H9 (cell line): ENCODE measurements at regions not wholly inside any gene's neighbourhood (a gene's known extent, or its start where the extent isn't known, plus 50 kb on each side); places are given as distances from the start of the nearest gene placed in this dataset.

Source experiments
- DNase-seq: peaks from one replicate; pipeline ENCODE4 v3.0.0-alpha.2; 2017
- H2AFZ ChIP-seq: one replicate; pipeline ENCODE4 v1.6.1; 2013; ENCODE audit warnings: mild to moderate bottlenecking, low read length, control low read depth, moderate library complexity
- H2AK5ac ChIP-seq: 2 replicates; pipeline ENCODE4 v1.6.1; 2013; ENCODE audit warnings: low read length, control low read depth, mixed read lengths; ENCODE audit not compliant: insufficient read length
- H2BK120ac ChIP-seq: one replicate; pipeline ENCODE4 v1.6.1; 2013; ENCODE audit warnings: low read depth, mild to moderate bottlenecking, low read length, control low read depth, inconsistent platforms; ENCODE audit not compliant: poor library complexity, severe bottlenecking
- H2BK12ac ChIP-seq: 2 replicates; pipeline ENCODE4 v1.6.1; 2013; ENCODE audit warnings: low read length, control low read depth, mixed read lengths, low read depth; ENCODE audit not compliant: insufficient read length
- H2BK15ac ChIP-seq: 2 replicates; pipeline ENCODE4 v1.6.1; 2013; ENCODE audit warnings: low read depth, low read length, control low read depth
- H2BK20ac ChIP-seq: one replicate; pipeline ENCODE4 v1.6.1; 2013; ENCODE audit warnings: low read depth, mild to moderate bottlenecking, low read length, control low read depth, inconsistent platforms; ENCODE audit not compliant: poor library complexity, severe bottlenecking
- H2BK5ac ChIP-seq: 2 replicates; pipeline ENCODE4 v1.6.1; 2013; ENCODE audit warnings: low read length, control low read depth, mixed read lengths; ENCODE audit not compliant: insufficient read length
- H3K14ac ChIP-seq: 2 replicates; pipeline ENCODE4 v1.6.1; 2013; ENCODE audit warnings: low read length, control low read depth; ENCODE audit not compliant: insufficient read depth
- H3K18ac ChIP-seq: 2 replicates; pipeline ENCODE4 v1.6.1; 2013; ENCODE audit warnings: low read depth, mild to moderate bottlenecking, mixed read lengths, low read length, control low read depth; ENCODE audit not compliant: insufficient read length
- H3K23ac ChIP-seq: 2 replicates; pipeline ENCODE4 v1.6.1; 2013; ENCODE audit warnings: low read length, control low read depth, mixed read lengths, low read depth; ENCODE audit not compliant: insufficient read length
- H3K23me2 ChIP-seq: 2 replicates; pipeline ENCODE4 v1.6.1; 2013; ENCODE audit warnings: low read depth, mild to moderate bottlenecking, mixed read lengths, low read length, control low read depth; ENCODE audit not compliant: insufficient read length, poor library complexity, severe bottlenecking
- H3K27ac ChIP-seq: 2 replicates; pipeline ENCODE4 v1.5.1; 2013; ENCODE audit warnings: low read length, control low read depth, mixed read lengths, low read depth; ENCODE audit not compliant: insufficient read length
- H3K27me3 ChIP-seq: 2 replicates; pipeline ENCODE4 v1.6.1; 2013; ENCODE audit warnings: low read length, control low read depth, inconsistent platforms; ENCODE audit not compliant: insufficient read depth
- H3K4ac ChIP-seq: 2 replicates; pipeline ENCODE4 v1.6.1; 2013; ENCODE audit warnings: low read depth, mild to moderate bottlenecking, control low read depth, inconsistent platforms, low read length, moderate library complexity
- H3K4me1 ChIP-seq: 2 replicates; pipeline ENCODE4 v1.6.1; 2013; ENCODE audit warnings: low read length, control low read depth, inconsistent platforms; ENCODE audit not compliant: insufficient read depth
- H3K4me2 ChIP-seq: 2 replicates; pipeline ENCODE4 v1.6.1; 2013; ENCODE audit warnings: low read length, control low read depth, mixed read lengths; ENCODE audit not compliant: insufficient read length, insufficient read depth
- H3K56ac ChIP-seq: 2 replicates; pipeline ENCODE4 v1.6.1; 2013; ENCODE audit warnings: low read depth, mild to moderate bottlenecking, mixed read lengths, low read length, control low read depth; ENCODE audit not compliant: insufficient read length
- H3K79me1 ChIP-seq: 2 replicates; pipeline ENCODE4 v1.6.1; 2013; ENCODE audit warnings: low read depth, mild to moderate bottlenecking, moderate library complexity, low read length, control low read depth, inconsistent platforms; ENCODE audit not compliant: insufficient read depth, poor library complexity, severe bottlenecking
- H3K79me2 ChIP-seq: 2 replicates; pipeline ENCODE4 v1.6.1; 2013; ENCODE audit warnings: low read length, control low read depth, inconsistent platforms; ENCODE audit not compliant: insufficient read depth
- H3K9ac ChIP-seq: 2 replicates; pipeline ENCODE4 v1.6.1; 2013; ENCODE audit warnings: low read length, control low read depth, mixed read lengths; ENCODE audit not compliant: insufficient read length; ENCODE audit errors: extremely low read depth
- H3K9me3 ChIP-seq: one replicate; pipeline ENCODE4 v1.6.1; 2013; ENCODE audit warnings: low read depth, low read length, inconsistent platforms; ENCODE audit not compliant: control insufficient read depth
- H3T11ph ChIP-seq: one replicate; pipeline ENCODE4 v1.6.1; 2013; ENCODE audit warnings: mild to moderate bottlenecking, low read length, control low read depth, inconsistent platforms
- H4K20me1 ChIP-seq: one replicate; pipeline ENCODE4 v1.6.1; 2013; ENCODE audit not compliant: control insufficient read depth, insufficient read length, insufficient read depth
- H4K5ac ChIP-seq: 2 replicates; pipeline ENCODE4 v1.6.1; 2013; ENCODE audit warnings: low read depth, mild to moderate bottlenecking, mixed read lengths, low read length, control low read depth; ENCODE audit not compliant: insufficient read length
- H4K8ac ChIP-seq: replicated peaks from 2 replicates; pipeline ENCODE4 v1.6.1; 2013; ENCODE audit warnings: low read length, control low read depth, mixed read lengths, low read depth; ENCODE audit not compliant: insufficient read length
- H4K91ac ChIP-seq: 2 replicates; pipeline ENCODE4 v1.6.1; 2013; ENCODE audit warnings: low read depth, mild to moderate bottlenecking, moderate library complexity, mixed read lengths, low read length, control low read depth; ENCODE audit not compliant: insufficient read length
- H3K27ac Mint-ChIP-seq, 3 experiments: 2 replicates in 2 of 3; 3 replicates in 1 of 3; pipeline ENCODE4 v1.8.0; 2020 to 2021; ENCODE audit warnings: mixed read lengths in 3 of 3, mild to moderate bottlenecking in 1 of 3, moderate library complexity in 1 of 3
- H3K27me3 Mint-ChIP-seq: 2 replicates; pipeline ENCODE4 v1.8.0; 2021; ENCODE audit warnings: low read depth, mild to moderate bottlenecking, moderate library complexity, mixed read lengths
- H3K36me3 Mint-ChIP-seq, 3 experiments: 2 replicates in 2 of 3; 3 replicates in 1 of 3; pipeline ENCODE4 v1.8.0; 2020 to 2021; ENCODE audit warnings: low read depth in 3 of 3, mixed read lengths in 3 of 3; ENCODE audit not compliant: insufficient read depth in 1 of 3
- H3K4me1 Mint-ChIP-seq, 2 experiments: 2 replicates each; pipeline ENCODE4 v1.8.0; 2020; ENCODE audit warnings: mixed read lengths in 2 of 2
- H3K4me3 Mint-ChIP-seq, 2 experiments: 2 replicates in 1 of 2; 3 replicates in 1 of 2; pipeline ENCODE4 v1.8.0; 2020 to 2021; ENCODE audit warnings: mild to moderate bottlenecking in 2 of 2, mixed read lengths in 2 of 2, moderate library complexity in 1 of 2
- H3K9me3 Mint-ChIP-seq, 2 experiments: 2 replicates in 1 of 2; 3 replicates in 1 of 2; pipeline ENCODE4 v1.8.0; 2020; ENCODE audit warnings: mild to moderate bottlenecking in 2 of 2, mixed read lengths in 2 of 2, moderate library complexity in 1 of 2
- CTCF ChIP-seq: fragments of 200-600 bp; sonication (generic); conservative IDR thresholded peaks from 3 replicates; pipeline ENCODE4 v1.8.0; 2021; ENCODE audit warnings: antibody characterized with exemption, mild to moderate bottlenecking
- WGBS: extraction: QIAGEN DNeasy Blood & Tissue Kit; methylation state at CpG from one replicate; pipeline ENCODE4 v1.1.7; 2013; ENCODE audit warnings: missing lambda C conversion rate, low lambda C conversion rate, mixed read lengths; ENCODE audit not compliant: insufficient read length; ENCODE audit errors: extremely low coverage; 5-methylcytosine and 5-hydroxymethylcytosine counted together

GRCh38 chr10:44306762-44307161 lies 78.1 kb downstream of the CXCL12 start:
- H3K56ac ChIP-seq: no peak overlapping the region
- H2BK120ac ChIP-seq: no peak overlapping the region
- H3K27ac ChIP-seq: no peak overlapping the region
- H3K79me1 ChIP-seq: no peaks in the 10 kb centered on the region
- H3K9me3 Mint-ChIP-seq: peaks cover 17 to 22% of the 10 kb centered on the region in 2 experiments
- no peak overlapping the region for H3K14ac ChIP-seq
- no peak overlapping the region for H3K4me2 ChIP-seq
- H3T11ph ChIP-seq: no peak overlapping the region
- no peak overlapping the region for H2BK5ac ChIP-seq
- H2BK12ac ChIP-seq: no peak overlapping the region
- no peak overlapping the region for H3K4ac ChIP-seq
- peaks cover 9 to 12% of the 10 kb centered on the region in 2 experiments for H3K4me1 Mint-ChIP-seq
- H2BK15ac ChIP-seq: no peak overlapping the region
- no peak overlapping the region for H2AFZ ChIP-seq
- no peak overlapping the region for H3K18ac ChIP-seq
- H3K4me1 ChIP-seq: no peaks in the 10 kb centered on the region
- no peak overlapping the region for H4K5ac ChIP-seq
- H3K23ac ChIP-seq: no peak overlapping the region
- H3K9ac ChIP-seq: no peak overlapping the region
- no peak overlapping the region for H3K27ac Mint-ChIP-seq
- H2BK20ac ChIP-seq: no peak overlapping the region
- H3K23me2 ChIP-seq: no peaks in the 10 kb centered on the region
- peaks cover 11 to 22% (median 16%) of the 10 kb centered on the region in 3 experiments for H3K36me3 Mint-ChIP-seq
- H3K4me3 Mint-ChIP-seq: no peak overlapping the region
- H3K27me3 Mint-ChIP-seq: peaks cover 22% of the 10 kb centered on the region
- no CpG with 5 or more reads among the region's 2 CpGs for WGBS
- DNase-seq: no peak
- no peak overlapping the region for H4K91ac ChIP-seq
- peaks cover 4% of the 10 kb centered on the region for H4K20me1 ChIP-seq
- no peaks in the 10 kb centered on the region for H3K9me3 ChIP-seq
- no peak overlapping the region for H4K8ac ChIP-seq
- H2AK5ac ChIP-seq: no peak overlapping the region
- peak; percentile 63 for TF ChIP-seq CTCF
- H3K27me3 ChIP-seq: peaks cover 6% of the 10 kb centered on the region; the same call in 1 of the 2 replicates
- H3K79me2 ChIP-seq: no peaks in the 10 kb centered on the region
